ENCODE measurements at regions not wholly inside any gene's neighbourhood (a gene's known extent, or its start where the extent isn't known, plus 50 kb on each side); places are given as distances from the start of the nearest gene placed in this dataset.
"Not testable (repeated sequence)": the region's sequence is repeated elsewhere in the genome, so short reads cannot be mapped to it uniquely, and the experiment has no call there.

- DNase-seq (ENCODE audit: low read depth in 2 of 2): no peak
Observed at GRCh38 chr1:70671006-70671405, 259.9 kb downstream of the CTH start.

GRCh38 chr1:70672442-70672888, 261.4 kb downstream of the CTH start:
- DNase-seq (ENCODE audit: low read depth in 2 of 2): no peak

GRCh38 chr1:70674941-70675685, 264.0 kb downstream of the CTH start:
- DNase-seq (ENCODE audit: low read depth in 2 of 2): no peak

- no peak for DNase-seq (ENCODE audit: low read depth in 2 of 2)
Observed at GRCh38 chr1:70675737-70676156, 264.7 kb downstream of the CTH start.

GRCh38 chr1:70685300-70686286, 274.5 kb downstream of the CTH start:
- DNase-seq (ENCODE audit: low read depth in 2 of 2): peak; percentile 6 to 10

- no peak for DNase-seq (ENCODE audit: low read depth in 2 of 2)
Observed at GRCh38 chr1:70688580-70688979, 277.5 kb downstream of the CTH start.

GRCh38 chr1:70706381-70707037, 295.4 kb downstream of the CTH start:
- DNase-seq (ENCODE audit: low read depth in 2 of 2): no peak

- no peak for DNase-seq (ENCODE audit: low read depth in 2 of 2)
Observed at GRCh38 chr1:70707214-70707613, 296.1 kb downstream of the CTH start.

GRCh38 chr1:70714149-70714548, 303.1 kb downstream of the CTH start:
- DNase-seq (ENCODE audit: low read depth in 2 of 2): no peak

- DNase-seq (ENCODE audit: low read depth in 2 of 2): no peak
Observed at GRCh38 chr1:70717211-70717610, 306.1 kb downstream of the CTH start.

- no peak for DNase-seq (ENCODE audit: low read depth in 2 of 2)
Observed at GRCh38 chr1:70717656-70718055, 306.6 kb downstream of the CTH start.

- no peak for DNase-seq (ENCODE audit: low read depth in 2 of 2)
Observed at GRCh38 chr1:70718086-70718630, 307.1 kb downstream of the CTH start.

GRCh38 chr1:70719154-70719553, 308.1 kb downstream of the CTH start:
- no peak for DNase-seq (ENCODE audit: low read depth in 2 of 2)

GRCh38 chr1:70720109-70720508, 309.0 kb downstream of the CTH start:
- no peak for DNase-seq (ENCODE audit: low read depth in 2 of 2)

- no peak for DNase-seq (ENCODE audit: low read depth in 2 of 2)
Observed at GRCh38 chr1:70720521-70720920, 309.5 kb downstream of the CTH start.

- no peak for DNase-seq (ENCODE audit: low read depth in 2 of 2)
Observed at GRCh38 chr1:70727886-70728489, 316.9 kb downstream of the CTH start.

GRCh38 chr1:70736518-70736917, 311.1 kb downstream of the PTGER3 start:
- not testable (repeated sequence) for DNase-seq (ENCODE audit: low read depth in 2 of 2)

- DNase-seq (ENCODE audit: low read depth in 2 of 2): no peak
Observed at GRCh38 chr1:70737125-70737524, 310.5 kb downstream of the PTGER3 start.

- no peak for DNase-seq (ENCODE audit: low read depth in 2 of 2)
Observed at GRCh38 chr1:70738624-70739023, 309.0 kb downstream of the PTGER3 start.

GRCh38 chr1:70745199-70745598, 302.4 kb downstream of the PTGER3 start:
- DNase-seq (ENCODE audit: low read depth in 2 of 2): no peak

- not testable (repeated sequence) for DNase-seq (ENCODE audit: low read depth in 2 of 2)
Observed at GRCh38 chr1:70746062-70746461, 301.6 kb downstream of the PTGER3 start.
